SK-N-SH (cell line): ENCODE measurements at regions not wholly inside any gene's neighbourhood (a gene's known extent, or its start where the extent isn't known, plus 50 kb on each side); places are given as distances from the start of the nearest gene placed in this dataset.

Experiments used
- CHD2 ChIP-seq: fragments of 150-350 bp; IDR thresholded peaks from 2 replicates; pipeline ENCODE4 v1.6.1; 2018; ENCODE audit warnings: low read length; ENCODE audit not compliant: partially characterized antibody
- EZH2phosphoT487 ChIP-seq: fragments of 200-600 bp; sonication (generic); IDR thresholded peaks from 2 replicates; pipeline ENCODE4 v1.6.1; 2017; ENCODE audit warnings: low read depth, mixed run types, mild to moderate bottlenecking, antibody characterized with exemption, moderate library complexity, borderline replicate concordance
- FOXM1 ChIP-seq: IDR thresholded peaks from 2 replicates; pipeline ENCODE4 v1.4.0; 2012; ENCODE audit warnings: low read depth, mild to moderate bottlenecking
- MAX ChIP-seq: IDR thresholded peaks from 2 replicates; pipeline ENCODE4 v1.4.0; 2012; ENCODE audit warnings: low read depth
- POLR2AphosphoS5 ChIP-seq: IDR thresholded peaks from 2 replicates; pipeline ENCODE4 v1.6.1; 2012; ENCODE audit warnings: low read depth, low read length
- SMC3 ChIP-seq: IDR thresholded peaks from 2 replicates; pipeline ENCODE4 v1.6.1; 2012; ENCODE audit warnings: low read depth, low read length, improper control_type of control experiment
- TAF1 ChIP-seq: IDR thresholded peaks from 2 replicates; pipeline ENCODE4 v1.6.1; 2012; ENCODE audit warnings: low read depth, mild to moderate bottlenecking, low read length, moderate library complexity, borderline replicate concordance
- USF1 ChIP-seq: IDR thresholded peaks from 2 replicates; pipeline ENCODE4 v1.4.0; 2012; ENCODE audit warnings: low read depth, borderline replicate concordance
- YY1 ChIP-seq: IDR thresholded peaks from 2 replicates; pipeline ENCODE4 v1.4.0; 2012; ENCODE audit warnings: low read depth, mild to moderate bottlenecking
- TF ChIP-seq, protein P1 (sequence below): fragments of 150-350 bp; IDR thresholded peaks from 2 replicates; pipeline ENCODE4 v1.6.1; 2017; ENCODE audit warnings: antibody characterized with exemption, low read length, low read depth, borderline replicate concordance
- TF ChIP-seq, protein P2 (sequence below): fragments of 200-600 bp; sonication (generic); IDR thresholded peaks from 2 replicates; pipeline ENCODE4 v1.6.1; 2017; ENCODE audit warnings: antibody characterized with exemption, mild to moderate bottlenecking, moderate library complexity
- TF ChIP-seq, protein P3 (sequence below): IDR thresholded peaks from 2 replicates; pipeline ENCODE4 v1.6.1; 2012; ENCODE audit warnings: mild to moderate bottlenecking, low read depth, low read length, moderate library complexity

DNA sequence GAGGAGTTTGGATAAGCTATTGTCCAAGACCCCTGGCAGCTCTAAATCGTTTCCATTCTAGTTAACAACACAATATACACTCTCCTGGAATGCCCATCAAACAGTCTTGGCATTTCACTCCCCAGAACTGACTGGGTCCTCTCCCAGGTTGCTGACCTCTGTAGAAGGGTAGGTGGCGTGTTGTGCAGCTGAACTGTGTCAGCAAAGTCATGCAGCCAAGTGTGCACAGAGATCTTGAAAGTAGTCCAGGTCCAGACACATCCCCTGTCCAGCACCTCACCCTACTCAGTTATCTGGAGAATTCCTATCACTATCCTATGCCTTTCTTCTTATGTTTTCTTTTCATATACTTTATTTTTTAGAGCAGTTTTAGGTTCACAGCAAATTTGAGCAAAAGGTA is 312.7 kb downstream of the GABRB3 start:
- TF ChIP-seq, protein P1, sequence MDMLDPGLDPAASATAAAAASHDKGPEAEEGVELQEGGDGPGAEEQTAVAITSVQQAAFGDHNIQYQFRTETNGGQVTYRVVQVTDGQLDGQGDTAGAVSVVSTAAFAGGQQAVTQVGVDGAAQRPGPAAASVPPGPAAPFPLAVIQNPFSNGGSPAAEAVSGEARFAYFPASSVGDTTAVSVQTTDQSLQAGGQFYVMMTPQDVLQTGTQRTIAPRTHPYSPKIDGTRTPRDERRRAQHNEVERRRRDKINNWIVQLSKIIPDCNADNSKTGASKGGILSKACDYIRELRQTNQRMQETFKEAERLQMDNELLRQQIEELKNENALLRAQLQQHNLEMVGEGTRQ: no peak
- TF ChIP-seq, protein P2, sequence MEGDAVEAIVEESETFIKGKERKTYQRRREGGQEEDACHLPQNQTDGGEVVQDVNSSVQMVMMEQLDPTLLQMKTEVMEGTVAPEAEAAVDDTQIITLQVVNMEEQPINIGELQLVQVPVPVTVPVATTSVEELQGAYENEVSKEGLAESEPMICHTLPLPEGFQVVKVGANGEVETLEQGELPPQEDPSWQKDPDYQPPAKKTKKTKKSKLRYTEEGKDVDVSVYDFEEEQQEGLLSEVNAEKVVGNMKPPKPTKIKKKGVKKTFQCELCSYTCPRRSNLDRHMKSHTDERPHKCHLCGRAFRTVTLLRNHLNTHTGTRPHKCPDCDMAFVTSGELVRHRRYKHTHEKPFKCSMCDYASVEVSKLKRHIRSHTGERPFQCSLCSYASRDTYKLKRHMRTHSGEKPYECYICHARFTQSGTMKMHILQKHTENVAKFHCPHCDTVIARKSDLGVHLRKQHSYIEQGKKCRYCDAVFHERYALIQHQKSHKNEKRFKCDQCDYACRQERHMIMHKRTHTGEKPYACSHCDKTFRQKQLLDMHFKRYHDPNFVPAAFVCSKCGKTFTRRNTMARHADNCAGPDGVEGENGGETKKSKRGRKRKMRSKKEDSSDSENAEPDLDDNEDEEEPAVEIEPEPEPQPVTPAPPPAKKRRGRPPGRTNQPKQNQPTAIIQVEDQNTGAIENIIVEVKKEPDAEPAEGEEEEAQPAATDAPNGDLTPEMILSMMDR: no peak
- TF ChIP-seq TAF1: no peak
- no peak for TF ChIP-seq FOXM1
- TF ChIP-seq EZH2phosphoT487: no peak
- TF ChIP-seq POLR2AphosphoS5: no peak
- TF ChIP-seq, protein P3, sequence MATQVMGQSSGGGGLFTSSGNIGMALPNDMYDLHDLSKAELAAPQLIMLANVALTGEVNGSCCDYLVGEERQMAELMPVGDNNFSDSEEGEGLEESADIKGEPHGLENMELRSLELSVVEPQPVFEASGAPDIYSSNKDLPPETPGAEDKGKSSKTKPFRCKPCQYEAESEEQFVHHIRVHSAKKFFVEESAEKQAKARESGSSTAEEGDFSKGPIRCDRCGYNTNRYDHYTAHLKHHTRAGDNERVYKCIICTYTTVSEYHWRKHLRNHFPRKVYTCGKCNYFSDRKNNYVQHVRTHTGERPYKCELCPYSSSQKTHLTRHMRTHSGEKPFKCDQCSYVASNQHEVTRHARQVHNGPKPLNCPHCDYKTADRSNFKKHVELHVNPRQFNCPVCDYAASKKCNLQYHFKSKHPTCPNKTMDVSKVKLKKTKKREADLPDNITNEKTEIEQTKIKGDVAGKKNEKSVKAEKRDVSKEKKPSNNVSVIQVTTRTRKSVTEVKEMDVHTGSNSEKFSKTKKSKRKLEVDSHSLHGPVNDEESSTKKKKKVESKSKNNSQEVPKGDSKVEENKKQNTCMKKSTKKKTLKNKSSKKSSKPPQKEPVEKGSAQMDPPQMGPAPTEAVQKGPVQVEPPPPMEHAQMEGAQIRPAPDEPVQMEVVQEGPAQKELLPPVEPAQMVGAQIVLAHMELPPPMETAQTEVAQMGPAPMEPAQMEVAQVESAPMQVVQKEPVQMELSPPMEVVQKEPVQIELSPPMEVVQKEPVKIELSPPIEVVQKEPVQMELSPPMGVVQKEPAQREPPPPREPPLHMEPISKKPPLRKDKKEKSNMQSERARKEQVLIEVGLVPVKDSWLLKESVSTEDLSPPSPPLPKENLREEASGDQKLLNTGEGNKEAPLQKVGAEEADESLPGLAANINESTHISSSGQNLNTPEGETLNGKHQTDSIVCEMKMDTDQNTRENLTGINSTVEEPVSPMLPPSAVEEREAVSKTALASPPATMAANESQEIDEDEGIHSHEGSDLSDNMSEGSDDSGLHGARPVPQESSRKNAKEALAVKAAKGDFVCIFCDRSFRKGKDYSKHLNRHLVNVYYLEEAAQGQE: no peak
- TF ChIP-seq USF1: no peak
- TF ChIP-seq SMC3: no peak
- no peak for TF ChIP-seq MAX
- TF ChIP-seq YY1: no peak
- TF ChIP-seq CHD2: no peak
